DOHH2 (cell line): ENCODE measurements at regions not wholly inside any gene's neighbourhood (a gene's known extent, or its start where the extent isn't known, plus 50 kb on each side); places are given as distances from the start of the nearest gene placed in this dataset.
"Not testable (repeated sequence)": the region's sequence is repeated elsewhere in the genome, so short reads cannot be mapped to it uniquely, and the experiment has no call there.

ENCODE experiments used
- H3F3A ChIP-seq: fragments of 200-600 bp; sonication (generic), shearing (Covaris generic); 2 replicates; pipeline ENCODE4 v1.6.0; 2016; ENCODE audit warnings: antibody characterized with exemption, mild to moderate bottlenecking; ENCODE audit not compliant: control insufficient read depth, insufficient read depth
- H3K27ac ChIP-seq: fragments of 200-600 bp; sonication (generic); 2 replicates; pipeline ENCODE4 v1.5.1; 2014; ENCODE audit warnings: low read depth, mild to moderate bottlenecking, low read length, moderate library complexity
- H3K27me3 ChIP-seq: fragments of 200-600 bp; sonication (generic); 2 replicates; pipeline ENCODE4 v1.6.1; 2014; ENCODE audit warnings: mild to moderate bottlenecking, low read length, mixed read lengths; ENCODE audit not compliant: control insufficient read depth
- H3K36me3 ChIP-seq: fragments of 200-600 bp; sonication (generic); 2 replicates; pipeline ENCODE4 v1.6.1; 2014; ENCODE audit warnings: mild to moderate bottlenecking, low read length, moderate library complexity, mixed read lengths; ENCODE audit not compliant: control insufficient read depth
- H3K4me1 ChIP-seq: fragments of 200-600 bp; sonication (generic); 2 replicates; pipeline ENCODE4 v1.6.1; 2014; ENCODE audit warnings: mild to moderate bottlenecking, low read length, mixed read lengths; ENCODE audit not compliant: control insufficient read depth
- H3K4me2 ChIP-seq: fragments of 200-600 bp; sonication (generic); 2 replicates; pipeline ENCODE4 v1.6.0; 2014; ENCODE audit warnings: mild to moderate bottlenecking, low read length, moderate library complexity
- H3K4me3 ChIP-seq: fragments of 200-600 bp; sonication (generic); 2 replicates; pipeline ENCODE4 v1.5.1; 2014; ENCODE audit warnings: mild to moderate bottlenecking, low read length, mixed read lengths
- H3K79me2 ChIP-seq: fragments of 200-600 bp; sonication (generic); 2 replicates; pipeline ENCODE4 v1.6.1; 2014; ENCODE audit warnings: mild to moderate bottlenecking, low read length, mixed read lengths; ENCODE audit not compliant: control insufficient read depth
- H3K9me2 ChIP-seq: fragments of 200-600 bp; sonication (generic); replicated peaks from 2 replicates; pipeline ENCODE4 v1.6.1; 2014; ENCODE audit warnings: mild to moderate bottlenecking, low read length, mixed read lengths; ENCODE audit not compliant: control insufficient read depth
- H3K9me3 ChIP-seq: fragments of 200-600 bp; sonication (generic); 2 replicates; pipeline ENCODE4 v1.6.1; 2014; ENCODE audit warnings: antibody characterized with exemption, low read length, mixed read lengths; ENCODE audit not compliant: control insufficient read depth, insufficient read depth
- H4K20me1 ChIP-seq: fragments of 200-600 bp; sonication (generic); 2 replicates; pipeline ENCODE4 v1.6.0; 2014; ENCODE audit warnings: low read depth, mild to moderate bottlenecking, antibody characterized with exemption, low read length, moderate library complexity; ENCODE audit not compliant: control insufficient read depth, insufficient read depth

DNA sequence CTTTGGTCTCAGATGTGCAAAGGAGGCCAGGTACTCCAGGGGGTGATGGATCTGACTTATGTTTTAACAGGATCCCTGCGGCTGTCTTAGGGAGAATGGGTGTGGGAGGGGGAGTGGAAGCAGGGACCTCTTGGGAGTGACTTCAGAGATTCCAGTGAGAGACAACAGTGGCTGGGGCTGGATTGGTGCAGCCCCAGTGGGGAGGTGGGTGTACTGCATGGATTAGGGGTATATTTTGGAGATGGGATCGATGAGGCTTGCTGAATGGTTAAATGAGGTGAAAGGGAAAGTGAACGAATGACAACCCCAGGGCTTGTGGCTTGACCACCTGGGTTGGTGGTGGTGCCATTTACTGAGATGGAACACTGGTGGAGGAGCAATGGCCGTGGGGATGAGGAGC lies 211.0 kb downstream of the ATP6V0E2 start:
- H3K27ac ChIP-seq, H4K20me1 ChIP-seq, H3K9me2 ChIP-seq: not testable (repeated sequence)

GRCh38 chr7:150087478-150087877 lies 213.7 kb downstream of the ATP6V0E2 start:
- H3K79me2 ChIP-seq, H3K4me3 ChIP-seq, H3K9me3 ChIP-seq, H3K36me3 ChIP-seq, H3K27me3 ChIP-seq, H4K20me1 ChIP-seq, H3F3A ChIP-seq, H3K4me2 ChIP-seq, H3K9me2 ChIP-seq, H3K27ac ChIP-seq, H3K4me1 ChIP-seq: not testable (repeated sequence)

More for the DNA sequence above, 211.0 kb downstream of the ATP6V0E2 start:
- H3K36me3 ChIP-seq, H3K4me2 ChIP-seq, H3K4me1 ChIP-seq, H3F3A ChIP-seq, H3K9me3 ChIP-seq, H3K4me3 ChIP-seq, H3K79me2 ChIP-seq, H3K27me3 ChIP-seq: not testable (repeated sequence)

DNA sequence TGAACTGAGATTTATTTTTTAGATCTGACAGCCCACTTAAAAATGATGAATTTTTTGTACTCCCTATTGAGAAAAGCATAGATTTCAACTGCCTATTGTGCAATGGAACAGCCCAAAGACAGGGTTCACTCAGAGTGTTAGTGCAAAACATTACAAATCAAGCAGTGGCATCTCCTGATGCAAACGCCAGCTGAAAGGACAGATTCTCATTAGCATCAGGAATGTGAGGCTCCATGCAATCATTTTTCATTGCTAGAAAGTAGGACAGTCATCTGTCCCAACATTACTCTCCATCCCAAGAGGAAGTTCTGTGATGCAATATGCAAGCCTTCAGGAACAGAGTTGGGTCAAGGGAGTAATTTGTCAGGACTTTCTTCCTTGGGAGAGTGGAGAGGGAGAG lies 215.4 kb downstream of the ATP6V0E2 start:
- not testable (repeated sequence) for H3K27ac ChIP-seq, H3K4me1 ChIP-seq, H3K27me3 ChIP-seq, H3K79me2 ChIP-seq, H3K36me3 ChIP-seq, H3K9me3 ChIP-seq, H3K9me2 ChIP-seq, H3F3A ChIP-seq, H3K4me3 ChIP-seq, H4K20me1 ChIP-seq, H3K4me2 ChIP-seq

DNA sequence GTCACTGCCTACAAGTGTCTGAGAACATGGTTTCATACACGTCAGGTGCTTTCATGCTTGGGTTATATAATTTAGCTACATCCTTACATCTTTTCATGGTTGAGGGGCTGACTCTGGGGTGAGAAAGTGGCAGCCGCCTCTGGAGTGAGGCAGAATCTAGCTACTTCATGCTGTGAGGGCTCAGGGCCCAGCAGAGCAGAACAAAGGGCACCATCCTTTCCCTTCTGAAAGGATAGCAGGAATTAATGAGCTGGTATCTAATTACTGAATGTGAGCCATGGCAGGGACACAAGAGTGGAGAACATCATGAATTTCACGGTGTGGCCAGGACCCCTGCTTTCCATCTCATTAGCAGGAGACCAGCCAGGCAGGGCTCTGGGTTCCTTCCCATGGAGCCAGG lies 217.0 kb downstream of the ATP6V0E2 start:
- H3K4me3 ChIP-seq, H3K36me3 ChIP-seq, H3K9me2 ChIP-seq, H3K9me3 ChIP-seq, H3K79me2 ChIP-seq, H3F3A ChIP-seq, H3K4me2 ChIP-seq, H3K27ac ChIP-seq, H4K20me1 ChIP-seq, H3K4me1 ChIP-seq, H3K27me3 ChIP-seq: not testable (repeated sequence)

DNA sequence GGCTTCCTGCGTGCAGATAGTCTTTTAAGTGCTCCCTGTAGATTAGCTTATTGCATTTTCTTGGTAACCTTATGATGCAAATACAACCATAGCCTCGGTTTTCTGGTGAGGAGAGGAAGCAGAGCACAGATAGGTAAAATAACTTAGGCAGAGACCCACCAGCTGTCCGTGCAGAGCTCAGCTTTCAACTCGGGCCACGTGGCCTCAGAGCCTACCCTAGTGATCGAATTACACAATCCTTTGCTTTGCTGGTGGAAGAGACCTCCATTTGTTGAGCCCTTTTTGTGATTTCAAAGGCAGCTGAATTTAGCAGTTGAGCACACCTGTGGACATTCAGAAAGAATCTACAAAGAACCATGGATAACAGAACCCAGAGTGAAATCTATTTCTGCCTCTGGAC lies 220.1 kb downstream of the ATP6V0E2 start:
- H3K27me3 ChIP-seq, H3K9me2 ChIP-seq, H3K4me1 ChIP-seq, H3K36me3 ChIP-seq, H3F3A ChIP-seq, H3K4me2 ChIP-seq, H3K9me3 ChIP-seq, H3K4me3 ChIP-seq, H3K27ac ChIP-seq, H4K20me1 ChIP-seq, H3K79me2 ChIP-seq: not testable (repeated sequence)

DNA sequence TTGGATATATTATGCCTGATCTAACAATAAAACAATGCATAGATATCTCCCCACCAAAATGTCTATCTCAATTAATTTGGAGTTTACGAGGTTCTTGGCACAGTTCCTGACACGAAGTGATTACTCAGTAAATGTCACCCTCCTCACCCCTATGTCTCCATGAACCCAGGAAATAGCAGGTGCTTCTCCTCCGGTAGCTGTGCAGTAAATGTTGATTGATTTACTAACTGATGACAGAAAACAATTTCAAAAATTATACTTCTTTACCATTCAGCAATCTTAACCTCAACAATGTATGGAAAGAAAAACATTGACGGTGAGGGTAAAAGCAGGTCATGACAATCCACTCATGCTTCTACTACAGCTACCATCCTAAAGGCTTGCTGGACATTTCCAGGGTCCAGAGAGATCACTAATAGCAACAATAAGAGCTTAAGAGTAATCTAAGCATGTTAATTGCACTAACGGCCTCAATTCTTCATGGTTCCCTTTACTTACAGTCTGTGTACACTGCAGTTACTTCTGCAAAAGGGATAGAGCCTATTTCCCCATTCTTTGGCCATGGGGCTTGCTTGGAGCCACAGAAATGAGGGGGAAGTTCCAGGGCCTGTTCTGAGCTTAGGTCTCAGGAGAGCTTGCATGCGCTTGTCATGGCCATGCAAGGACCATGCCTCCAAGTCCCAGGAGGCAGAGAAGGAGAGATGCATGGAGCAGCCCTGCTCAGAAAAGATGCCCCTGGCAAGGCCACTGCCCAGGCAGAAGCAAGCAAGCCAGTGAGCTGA lies 222.6 kb downstream of the ATP6V0E2 start:
- not testable (repeated sequence) for H3K27ac ChIP-seq, H3K4me3 ChIP-seq, H3F3A ChIP-seq, H3K79me2 ChIP-seq, H3K4me2 ChIP-seq, H3K9me3 ChIP-seq, H3K27me3 ChIP-seq, H3K36me3 ChIP-seq, H3K4me1 ChIP-seq, H3K9me2 ChIP-seq, H4K20me1 ChIP-seq

DNA sequence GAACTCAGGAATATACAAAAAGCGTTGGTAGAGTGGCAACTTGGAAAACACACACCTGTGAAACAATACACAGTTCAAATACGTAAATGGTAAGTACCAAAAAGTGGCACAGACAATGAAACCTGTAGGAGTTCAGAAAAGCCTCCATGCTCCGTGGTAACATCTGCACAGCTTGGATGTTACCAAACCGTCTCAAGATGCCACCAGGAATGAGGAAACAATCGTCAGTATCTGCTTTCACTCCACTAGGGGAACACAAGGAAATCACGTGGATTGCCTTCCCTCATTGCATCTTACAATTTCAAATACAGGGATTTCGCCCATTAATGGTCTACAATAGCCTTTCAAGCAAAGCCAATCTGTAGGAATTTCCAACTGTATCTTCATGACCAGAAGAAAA lies 224.6 kb upstream of the LRRC61 start:
- not testable (repeated sequence) for H3K27ac ChIP-seq, H3K9me3 ChIP-seq

DNA sequence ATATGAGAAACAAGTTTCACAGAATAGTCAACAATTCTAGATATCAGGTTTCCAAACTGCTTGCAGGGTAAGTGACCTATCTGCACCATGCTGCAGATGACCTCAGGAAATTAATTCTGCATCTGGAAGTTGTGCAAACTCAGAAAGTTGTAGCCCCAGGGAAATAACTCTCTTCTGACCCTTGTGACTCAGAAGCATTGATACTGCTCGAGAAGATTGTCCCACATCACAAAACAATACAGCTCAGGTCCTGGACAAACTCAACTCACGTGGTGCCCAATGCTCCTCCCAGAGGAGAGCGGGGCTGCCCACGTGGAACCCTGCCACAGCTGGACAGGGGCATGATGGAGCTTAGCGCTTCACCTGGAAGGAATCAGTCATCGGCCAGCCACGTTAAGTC lies 221.9 kb upstream of the LRRC61 start:
- not testable (repeated sequence) for H3K4me3 ChIP-seq, H3K36me3 ChIP-seq, H3F3A ChIP-seq, H3K79me2 ChIP-seq, H3K9me3 ChIP-seq, H3K27me3 ChIP-seq, H3K4me1 ChIP-seq, H4K20me1 ChIP-seq, H3K4me2 ChIP-seq, H3K27ac ChIP-seq, H3K9me2 ChIP-seq

More for the DNA sequence above, 224.6 kb upstream of the LRRC61 start:
- not testable (repeated sequence) for H3K27me3 ChIP-seq, H3K36me3 ChIP-seq, H3K9me2 ChIP-seq, H3K4me1 ChIP-seq, H3K79me2 ChIP-seq, H3K4me3 ChIP-seq, H3F3A ChIP-seq, H3K4me2 ChIP-seq, H4K20me1 ChIP-seq
